Liver (tissue), 8 donors: ENCODE measurements at regions not wholly inside any gene's neighbourhood (a gene's known extent, or its start where the extent isn't known, plus 50 kb on each side); places are given as distances from the start of the nearest gene placed in this dataset.
"Not testable (repeated sequence)": the region's sequence is repeated elsewhere in the genome, so short reads cannot be mapped to it uniquely, and the experiment has no call there.

Experiments
- DNase-seq: peaks from one replicate; pipeline ENCODE4 v3.0.0-alpha.2; 2017; ENCODE audit warnings: low spot score
- H3K27ac ChIP-seq, 2 donors: one replicate each; pipeline ENCODE4 v1.7.0; 2013; ENCODE audit warnings: inconsistent platforms in 2 of 2, low read length in 2 of 2, control low read depth in 1 of 2, low read depth in 1 of 2, mild to moderate bottlenecking in 1 of 2
- H3K27me3 ChIP-seq, 4 donors: one replicate each; pipeline versions ENCODE4 v1.6.1 to v1.7.0; 2013; ENCODE audit warnings: low read length in 3 of 4, inconsistent platforms in 1 of 4, mild to moderate bottlenecking in 1 of 4, moderate library complexity in 1 of 4; ENCODE audit not compliant: control insufficient read depth in 4 of 4, insufficient read depth in 4 of 4
- H3K36me3 ChIP-seq, 4 donors: one replicate each; pipeline versions ENCODE4 v1.6.1 to v1.7.0; 2013; ENCODE audit warnings: low read length in 3 of 4, mild to moderate bottlenecking in 3 of 4, low read depth in 1 of 4, moderate library complexity in 1 of 4; ENCODE audit not compliant: control insufficient read depth in 4 of 4, insufficient read depth in 3 of 4
- H3K4me1 ChIP-seq, 4 donors: one replicate each; pipeline versions ENCODE4 v1.6.1 to v1.7.0; 2013; ENCODE audit warnings: low read length in 3 of 4, mild to moderate bottlenecking in 3 of 4, moderate library complexity in 1 of 4; ENCODE audit not compliant: control insufficient read depth in 4 of 4, insufficient read depth in 4 of 4
- H3K4me3 ChIP-seq, 3 donors: one replicate each; pipeline versions ENCODE4 v1.6.1 to v1.7.0; 2013; ENCODE audit warnings: low read length in 3 of 3, control low read depth in 1 of 3, low read depth in 1 of 3, mild to moderate bottlenecking in 1 of 3
- H3K9ac ChIP-seq, 2 donors: one replicate each; pipeline ENCODE4 v1.7.0; 2013; ENCODE audit warnings: low read length in 2 of 2, mild to moderate bottlenecking in 2 of 2, moderate library complexity in 2 of 2, control low read depth in 1 of 2, low read depth in 1 of 2
- H3K9me3 ChIP-seq, 4 donors: one replicate each; pipeline versions ENCODE4 v1.6.1 to v1.7.0; 2013; ENCODE audit warnings: low read length in 3 of 4; ENCODE audit not compliant: control insufficient read depth in 4 of 4
- CTCF ChIP-seq: fragments of 150-350 bp; IDR thresholded peaks from 2 replicates; pipeline ENCODE4 v1.5.1; 2017; ENCODE audit warnings: improper control_type of control experiment, low read depth, low read length; ENCODE audit not compliant: missing input control
- EGR1 ChIP-seq, 2 donors: IDR thresholded peaks; 2 replicates each; pipeline ENCODE4 v1.6.1; 2016 to 2018; ENCODE audit warnings: antibody characterized with exemption in 2 of 2, low read depth in 2 of 2
- FOXA1 ChIP-seq: IDR thresholded peaks from 2 replicates; pipeline ENCODE4 v1.6.1; 2016; ENCODE audit warnings: antibody characterized with exemption
- FOXA2 ChIP-seq: IDR thresholded peaks from 2 replicates; pipeline ENCODE4 v1.6.1; 2016; ENCODE audit warnings: antibody characterized with exemption
- HNF4A ChIP-seq, 2 donors: conservative IDR thresholded peaks; 2 replicates each; pipeline ENCODE4 v1.6.1; 2016; ENCODE audit warnings: antibody characterized with exemption in 2 of 2, mild to moderate bottlenecking in 2 of 2
- HNF4G ChIP-seq: IDR thresholded peaks from 2 replicates; pipeline ENCODE4 v1.6.1; 2016; ENCODE audit warnings: antibody characterized with exemption
- MAX ChIP-seq: IDR thresholded peaks from 2 replicates; pipeline ENCODE4 v1.6.1; 2016; ENCODE audit warnings: antibody characterized with exemption
- NR2F2 ChIP-seq: IDR thresholded peaks from 2 replicates; pipeline ENCODE4 v1.6.1; 2016; ENCODE audit warnings: antibody characterized with exemption
- RAD21 ChIP-seq, 2 donors: IDR thresholded peaks; 2 replicates each; pipeline ENCODE4 v1.6.1; 2016; ENCODE audit warnings: antibody characterized with exemption in 2 of 2, mild to moderate bottlenecking in 2 of 2
- YY1 ChIP-seq: IDR thresholded peaks from 2 replicates; pipeline ENCODE4 v1.6.1; 2016; ENCODE audit warnings: antibody characterized with exemption, mild to moderate bottlenecking
- ZBTB33 ChIP-seq: IDR thresholded peaks from 2 replicates; pipeline ENCODE4 v1.6.1; 2016; ENCODE audit warnings: antibody characterized with exemption
- WGBS: extraction: QIAGEN DNeasy Blood & Tissue Kit; methylation state at CpG from one replicate; pipeline ENCODE4 v1.1.7; 2013; 5-methylcytosine and 5-hydroxymethylcytosine counted together
- donor health status: healthy.
- donor health status: healthy.
- donor health status: healthy.
- donor health status: healthy.
- donor health status: healthy.

- no peak overlapping the region for H3K9ac ChIP-seq
- no peak for TF ChIP-seq MAX
- no peak for TF ChIP-seq HNF4A (conservative IDR thresholded peaks at IDR 0.05)
Observed at GRCh38 chr14:38004610-38004879, 203.2 kb upstream of the SSTR1 start.

GRCh38 chr14:38011156-38011555, 196.5 kb upstream of the SSTR1 start:
- H3K36me3 ChIP-seq, H3K27me3 ChIP-seq, DNase-seq, H3K9ac ChIP-seq, H3K4me3 ChIP-seq, H3K4me1 ChIP-seq, H3K27ac ChIP-seq: not testable (repeated sequence)
- WGBS: 75% methylated on average over 2 of the region's 2 CpGs
- peaks cover 0 to 10% (median 9%) of the 10 kb centered on the region in 4 donors for H3K9me3 ChIP-seq

More at GRCh38 chr14:38004610-38004879, 203.2 kb upstream of the SSTR1 start:
- DNase-seq: no peak
- Histone ChIP-seq H3K4me1 (peaks cover 0 to 3% (median 0%) of the 10 kb centered on the region in 4 donors), H3K27ac (no peak overlapping the region), H3K9me3 (no peaks in the 10 kb centered on the region), H3K4me3 (no peak overlapping the region), H3K27me3 (no peaks in the 10 kb centered on the region), H3K36me3 (no peaks in the 10 kb centered on the region)

- no peak for TF ChIP-seq FOXA2
- no peak for TF ChIP-seq HNF4A (conservative IDR thresholded peaks at IDR 0.05)
- no peak for DNase-seq
- peaks cover 0 to 10% (median 9%) of the 10 kb centered on the region in 4 donors for H3K9me3 ChIP-seq
- H3K27ac ChIP-seq: no peak overlapping the region
- H3K27me3 ChIP-seq: no peaks in the 10 kb centered on the region
- no peak overlapping the region for H3K4me3 ChIP-seq
- no peaks in the 10 kb centered on the region for H3K4me1 ChIP-seq
- H3K9ac ChIP-seq: no peak overlapping the region
- H3K36me3 ChIP-seq: no peaks in the 10 kb centered on the region
Observed at GRCh38 chr14:38012056-38012455, 195.6 kb upstream of the SSTR1 start.

GRCh38 chr14:38016497-38016896, 191.2 kb upstream of the SSTR1 start:
- Histone ChIP-seq H3K9me3 (peaks cover 0 to 10% (median 7%) of the 10 kb centered on the region in 4 donors), H3K4me1 (no peaks in the 10 kb centered on the region), H3K9ac (no peak overlapping the region), H3K36me3 (no peaks in the 10 kb centered on the region), H3K4me3 (no peak overlapping the region), H3K27ac (no peak overlapping the region), H3K27me3 (no peaks in the 10 kb centered on the region)
- TF ChIP-seq YY1 (no peak), RAD21 (IDR thresholded peaks at IDR 0.05) (peak in 1 of 2 donors; percentile 33)
- no peak for DNase-seq
- 74% methylated on average over 2 of the region's 2 CpGs for WGBS

GRCh38 chr14:38021861-38022260, 185.8 kb upstream of the SSTR1 start:
- Histone ChIP-seq H3K9me3 (peaks cover 2 to 6% (median 3%) of the 10 kb centered on the region in 4 donors), H3K36me3 (no peaks in the 10 kb centered on the region), H3K4me1 (no peaks in the 10 kb centered on the region), H3K27ac (no peak overlapping the region), H3K27me3 (no peaks in the 10 kb centered on the region), H3K4me3 (no peak overlapping the region), H3K9ac (no peak overlapping the region)
- WGBS: 88% methylated on average over 2 of the region's 2 CpGs
- DNase-seq: no peak
- no peak for TF ChIP-seq FOXA1
- TF ChIP-seq FOXA2: no peak
- TF ChIP-seq HNF4G: no peak
- no peak for TF ChIP-seq ZBTB33
- TF ChIP-seq EGR1 (IDR thresholded peaks at IDR 0.05; ENCODE audit: low read depth in 2 of 2): no peak
- no peak for TF ChIP-seq CTCF
- TF ChIP-seq MAX: no peak
- TF ChIP-seq HNF4A (conservative IDR thresholded peaks at IDR 0.05): no peak
- TF ChIP-seq NR2F2: no peak
